CD8-positive, alpha-beta memory T cell (primary cell): ENCODE measurements at regions not wholly inside any gene's neighbourhood (a gene's known extent, or its start where the extent isn't known, plus 50 kb on each side); places are given as distances from the start of the nearest gene placed in this dataset.

Experiments
- CTCF ChIA-PET: fragments of 350-600 bp; sonication (Branson Sonifier 250); formaldehyde crosslinking; loops from one replicate; lab custom pipeline; 2021; ENCODE audit warnings: antibody characterized with exemption; lab: Charles Lee
- POLR2A ChIA-PET: fragments of 350-600 bp; sonication (Branson Sonifier 250); formaldehyde crosslinking; loops from one replicate; lab custom pipeline; 2021; ENCODE audit warnings: antibody characterized with exemption; lab: Charles Lee
- DNase-seq, 5 donors: peaks; one replicate each; pipeline versions ENCODE4 v3.0.0 to v3.0.0-alpha.2; 2020 to 2022; ENCODE audit warnings: mixed read lengths in 1 of 5
- H3K27ac ChIP-seq: one replicate; pipeline ENCODE4 v1.7.0; 2013; ENCODE audit warnings: low read depth, mild to moderate bottlenecking, low read length, moderate library complexity
- H3K27me3 ChIP-seq: 2 replicates; pipeline ENCODE4 v1.7.0; 2013; ENCODE audit warnings: low read length, mild to moderate bottlenecking; ENCODE audit not compliant: insufficient read depth, poor library complexity, severe bottlenecking
- H3K36me3 ChIP-seq: 2 replicates; pipeline ENCODE4 v1.7.0; 2013; ENCODE audit warnings: mild to moderate bottlenecking, low read length, moderate library complexity; ENCODE audit not compliant: insufficient read depth
- H3K4me1 ChIP-seq: 2 replicates; pipeline ENCODE4 v1.7.0; 2013; ENCODE audit warnings: mild to moderate bottlenecking, low read length, moderate library complexity; ENCODE audit not compliant: insufficient read depth
- H3K4me3 ChIP-seq: 2 replicates; pipeline ENCODE4 v1.7.0; 2013; ENCODE audit warnings: mild to moderate bottlenecking, low read length
- H3K9me3 ChIP-seq: 2 replicates; pipeline ENCODE4 v1.7.0; 2013; ENCODE audit warnings: mild to moderate bottlenecking, low read length
- H3K27ac Mint-ChIP-seq, 8 donors: one replicate each; pipeline ENCODE4 v1.8.0; 2020 to 2021; ENCODE audit warnings: mixed read lengths in 8 of 8, mild to moderate bottlenecking in 6 of 8, inconsistent platforms in 3 of 8, moderate library complexity in 3 of 8
- H3K27me3 Mint-ChIP-seq, 2 donors: one replicate each; pipeline ENCODE4 v1.8.0; 2020 to 2021; ENCODE audit warnings: mixed read lengths in 2 of 2, mild to moderate bottlenecking in 1 of 2, moderate library complexity in 1 of 2
- H3K36me3 Mint-ChIP-seq, 3 donors: one replicate each; pipeline ENCODE4 v1.8.0; 2020 to 2021; ENCODE audit warnings: mixed read lengths in 3 of 3, inconsistent platforms in 1 of 3, mild to moderate bottlenecking in 1 of 3
- H3K4me1 Mint-ChIP-seq, 3 donors: one replicate each; pipeline ENCODE4 v1.8.0; 2020 to 2021; ENCODE audit warnings: mixed read lengths in 3 of 3, inconsistent platforms in 1 of 3, mild to moderate bottlenecking in 1 of 3
- H3K4me3 Mint-ChIP-seq, 7 donors: one replicate each; pipeline ENCODE4 v1.8.0; 2020 to 2021; ENCODE audit warnings: mixed read lengths in 7 of 7, mild to moderate bottlenecking in 6 of 7, moderate library complexity in 4 of 7, inconsistent platforms in 2 of 7
- H3K9me3 Mint-ChIP-seq, 5 donors: one replicate each; pipeline ENCODE4 v1.8.0; 2020 to 2022; ENCODE audit warnings: mixed read lengths in 5 of 5, mild to moderate bottlenecking in 3 of 5, moderate library complexity in 2 of 5, inconsistent platforms in 1 of 5

DNA sequence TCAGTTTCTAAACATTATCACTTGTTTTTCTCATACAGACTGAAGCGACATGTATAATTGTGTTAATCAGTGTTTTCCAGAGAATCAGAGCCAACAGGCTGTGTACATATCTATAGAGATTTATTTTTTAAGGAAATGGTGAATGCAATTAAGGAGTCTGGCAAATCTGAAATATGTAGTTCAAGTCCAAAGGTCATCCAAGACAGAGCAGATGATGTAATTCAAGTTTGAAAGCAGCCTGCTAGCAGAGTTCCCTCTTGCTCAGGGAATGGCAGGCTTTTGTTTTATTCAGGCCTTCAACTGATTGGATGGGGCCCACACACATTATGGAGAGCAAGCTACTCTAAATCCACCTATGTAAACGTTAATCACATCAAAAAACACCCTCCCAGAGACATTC is 282.6 kb downstream of the CBLN2 start:
- Histone ChIP-seq H3K36me3 (no peaks in the 10 kb centered on the region), H3K27me3 (no peaks in the 10 kb centered on the region), H3K27ac (no peak overlapping the region), H3K4me1 (no peaks in the 10 kb centered on the region), H3K9me3 (no peaks in the 10 kb centered on the region), H3K4me3 (no peak overlapping the region)
- ChIA-PET POLR2A (no interaction called here), CTCF (no interaction called here)
- Mint-ChIP-seq H3K9me3 (peaks cover 0 to 26% (median 11%) of the 10 kb centered on the region in 5 donors), H3K27ac (no peak overlapping the region), H3K4me3 (no peak overlapping the region), H3K36me3 (no peaks in the 10 kb centered on the region), H3K4me1 (no peaks in the 10 kb centered on the region), H3K27me3 (no peaks in the 10 kb centered on the region)
- no peak for DNase-seq

DNA sequence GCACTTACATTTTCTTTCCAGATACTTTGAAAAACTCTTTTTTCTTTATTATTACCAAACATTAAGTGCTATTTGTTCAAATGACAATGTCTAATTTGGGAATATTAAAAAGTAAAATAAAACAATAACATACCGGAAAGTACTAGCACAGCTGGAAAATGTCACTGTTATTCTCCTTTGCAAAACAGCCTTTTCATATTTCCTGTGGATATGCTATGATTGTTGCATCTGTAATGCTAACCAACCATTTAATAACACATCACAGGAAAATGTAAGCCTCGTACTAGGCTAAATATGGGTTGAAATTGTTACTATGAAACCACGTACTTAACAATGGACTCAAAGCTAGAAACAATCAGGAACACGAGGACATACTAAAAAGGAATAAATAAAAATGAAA is 298.1 kb downstream of the CBLN2 start:
- no peaks in the 10 kb centered on the region for H3K9me3 ChIP-seq
- POLR2A ChIA-PET = no interaction called here
- no peak for DNase-seq
- no peak overlapping the region for H3K27ac Mint-ChIP-seq
- no peak overlapping the region for H3K4me3 Mint-ChIP-seq
- H3K36me3 ChIP-seq = no peaks in the 10 kb centered on the region
- no peaks in the 10 kb centered on the region for H3K27me3 ChIP-seq
- H3K36me3 Mint-ChIP-seq = no peaks in the 10 kb centered on the region
- no peaks in the 10 kb centered on the region for H3K27me3 Mint-ChIP-seq
- H3K4me3 ChIP-seq = no peak overlapping the region
- CTCF ChIA-PET = no interaction called here
- H3K4me1 Mint-ChIP-seq = no peaks in the 10 kb centered on the region
- H3K9me3 Mint-ChIP-seq = peaks cover 4 to 37% (median 11%) of the 10 kb centered on the region in 5 donors
- no peak overlapping the region for H3K27ac ChIP-seq
- H3K4me1 ChIP-seq = no peaks in the 10 kb centered on the region

DNA sequence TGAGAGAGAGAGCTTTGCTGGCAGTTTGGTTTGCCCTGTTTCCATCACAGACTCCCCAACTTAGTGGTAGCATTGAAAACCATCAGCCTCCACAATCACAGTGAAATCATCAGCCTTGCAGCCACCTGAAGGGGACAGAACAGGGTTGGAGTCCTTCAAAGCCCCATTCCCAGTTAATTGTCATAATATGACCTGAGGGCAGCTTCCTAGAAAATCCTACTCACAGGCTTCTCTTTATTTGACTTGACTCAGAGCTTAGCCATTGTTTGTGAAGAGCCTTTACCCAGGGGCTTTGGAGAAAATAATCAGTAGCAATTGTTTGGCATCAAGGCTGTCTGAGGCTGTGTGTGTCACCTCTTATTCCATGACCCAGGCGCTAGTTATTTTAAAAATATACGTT is 308.7 kb downstream of the CBLN2 start:
- no peaks in the 10 kb centered on the region for H3K36me3 Mint-ChIP-seq
- H3K27ac Mint-ChIP-seq = no peak overlapping the region
- Histone ChIP-seq H3K4me3 (no peak overlapping the region), H3K36me3 (no peaks in the 10 kb centered on the region), H3K4me1 (no peaks in the 10 kb centered on the region), H3K27me3 (no peaks in the 10 kb centered on the region), H3K9me3 (no peaks in the 10 kb centered on the region), H3K27ac (no peak overlapping the region)
- ChIA-PET CTCF (no interaction called here), POLR2A (no interaction called here)
- no peak overlapping the region for H3K4me3 Mint-ChIP-seq
- no peak for DNase-seq
- H3K4me1 Mint-ChIP-seq = no peaks in the 10 kb centered on the region
- peaks cover 7 to 33% (median 15%) of the 10 kb centered on the region in 5 donors for H3K9me3 Mint-ChIP-seq
- H3K27me3 Mint-ChIP-seq = no peaks in the 10 kb centered on the region

DNA sequence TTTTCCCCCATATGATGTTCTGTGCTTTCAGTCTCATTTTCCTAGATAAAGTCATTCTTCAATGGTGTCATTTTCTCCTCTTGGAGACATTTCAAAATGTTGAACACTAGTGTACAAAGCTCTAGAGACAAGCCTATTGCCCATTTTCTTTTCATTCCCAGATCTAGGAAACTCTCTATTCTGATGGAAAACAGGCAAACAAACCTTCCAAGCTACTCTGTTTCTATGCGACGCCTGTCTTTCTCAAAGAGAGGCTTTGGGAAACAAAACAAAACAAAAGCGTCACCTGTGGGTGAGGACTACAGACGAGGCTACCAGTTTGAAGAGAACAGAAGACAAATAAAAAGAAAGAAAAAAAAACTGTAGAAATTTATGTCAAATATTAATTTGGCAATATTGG is 311.0 kb downstream of the CBLN2 start:
- Mint-ChIP-seq H3K27ac (no peak overlapping the region), H3K4me1 (no peaks in the 10 kb centered on the region), H3K36me3 (no peaks in the 10 kb centered on the region), H3K4me3 (no peak overlapping the region), H3K27me3 (no peaks in the 10 kb centered on the region), H3K9me3 (peaks cover 2 to 30% (median 20%) of the 10 kb centered on the region in 5 donors)
- DNase-seq = no peak
- H3K36me3 ChIP-seq = no peaks in the 10 kb centered on the region
- H3K27me3 ChIP-seq = no peaks in the 10 kb centered on the region
- POLR2A ChIA-PET = no interaction called here
- no peak overlapping the region for H3K4me3 ChIP-seq
- H3K27ac ChIP-seq = no peak overlapping the region
- no peaks in the 10 kb centered on the region for H3K4me1 ChIP-seq
- CTCF ChIA-PET = no interaction called here
- no peaks in the 10 kb centered on the region for H3K9me3 ChIP-seq

DNA sequence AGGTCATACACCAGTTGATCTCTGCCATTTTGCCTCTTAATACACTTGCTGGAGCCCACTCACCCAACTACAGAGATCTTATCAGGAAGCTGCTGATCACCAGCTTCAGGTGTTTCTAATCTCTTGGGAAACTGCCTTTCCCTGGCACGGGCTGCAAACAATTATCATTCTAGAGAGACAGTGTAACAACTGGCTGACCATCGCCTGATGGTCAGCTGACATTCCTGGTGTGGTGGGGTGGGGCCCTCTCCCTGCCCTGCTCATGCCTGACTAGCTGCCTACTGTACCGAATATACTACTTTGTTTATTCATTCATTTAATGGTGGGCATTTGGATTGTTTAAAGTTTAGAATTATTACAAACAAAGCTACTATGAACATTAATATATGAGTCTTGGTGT is 311.5 kb downstream of the CBLN2 start:
- DNase-seq = no peak

DNA sequence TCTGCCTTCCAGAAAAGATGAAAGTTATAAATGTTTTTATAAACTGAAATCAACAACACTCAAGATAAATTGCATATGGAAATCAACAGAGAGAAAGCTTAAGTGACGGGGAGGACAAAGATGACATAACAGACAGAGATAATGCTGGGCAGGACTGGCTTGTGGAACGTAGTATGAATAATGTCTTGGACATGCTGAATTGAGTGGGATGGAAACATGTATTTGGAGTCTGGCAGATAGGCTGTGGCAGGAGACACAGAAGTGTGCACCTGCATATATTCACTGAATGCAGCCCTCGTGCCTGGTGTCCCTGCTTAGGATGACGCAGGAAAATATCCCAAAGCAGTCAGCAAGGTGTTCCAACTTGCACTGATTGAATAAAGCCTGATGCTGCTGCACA is 318.2 kb downstream of the CBLN2 start:
- ChIA-PET POLR2A (no interaction called here), CTCF (no interaction called here)
- Mint-ChIP-seq H3K4me3 (no peak overlapping the region), H3K27ac (no peak overlapping the region), H3K36me3 (no peaks in the 10 kb centered on the region), H3K4me1 (no peaks in the 10 kb centered on the region), H3K9me3 (peaks cover 6 to 13% (median 11%) of the 10 kb centered on the region in 5 donors), H3K27me3 (no peaks in the 10 kb centered on the region)
- DNase-seq = no peak
- no peaks in the 10 kb centered on the region for H3K36me3 ChIP-seq
- no peak overlapping the region for H3K27ac ChIP-seq
- no peaks in the 10 kb centered on the region for H3K27me3 ChIP-seq
- no peaks in the 10 kb centered on the region for H3K4me1 ChIP-seq
- H3K9me3 ChIP-seq = no peaks in the 10 kb centered on the region
- no peak overlapping the region for H3K4me3 ChIP-seq

More for the DNA sequence above, 311.5 kb downstream of the CBLN2 start:
- H3K9me3 Mint-ChIP-seq = peaks cover 2 to 30% (median 18%) of the 10 kb centered on the region in 5 donors
- POLR2A ChIA-PET = no interaction called here
- CTCF ChIA-PET = no interaction called here
- H3K27ac Mint-ChIP-seq = no peak overlapping the region
- H3K27me3 Mint-ChIP-seq = no peaks in the 10 kb centered on the region
- H3K27me3 ChIP-seq = no peaks in the 10 kb centered on the region
- H3K4me3 ChIP-seq = no peak overlapping the region
- H3K4me3 Mint-ChIP-seq = no peak overlapping the region
- no peaks in the 10 kb centered on the region for H3K9me3 ChIP-seq
- H3K27ac ChIP-seq = no peak overlapping the region
- H3K36me3 ChIP-seq = no peaks in the 10 kb centered on the region
- H3K4me1 Mint-ChIP-seq = no peaks in the 10 kb centered on the region
- H3K36me3 Mint-ChIP-seq = no peaks in the 10 kb centered on the region
- H3K4me1 ChIP-seq = no peaks in the 10 kb centered on the region

DNA sequence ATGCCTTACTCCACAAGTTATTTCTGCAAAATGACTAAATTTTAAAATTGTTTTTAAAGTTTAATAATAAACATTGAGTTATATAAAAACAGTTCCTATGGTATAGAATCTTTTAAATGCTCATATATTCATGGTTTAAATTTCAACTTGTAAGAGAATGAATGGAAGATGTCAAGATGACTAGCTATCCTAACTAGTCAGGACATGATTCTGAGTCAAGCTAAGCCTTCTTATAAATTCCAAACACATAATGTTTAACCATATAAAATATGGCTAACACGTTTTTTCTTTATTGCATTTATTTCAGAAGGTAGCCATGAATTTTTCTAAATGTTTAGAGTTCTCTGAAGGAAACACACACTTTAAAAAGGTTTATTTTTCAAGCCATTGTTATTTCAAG is 320.4 kb downstream of the CBLN2 start:
- no peaks in the 10 kb centered on the region for H3K9me3 ChIP-seq

DNA sequence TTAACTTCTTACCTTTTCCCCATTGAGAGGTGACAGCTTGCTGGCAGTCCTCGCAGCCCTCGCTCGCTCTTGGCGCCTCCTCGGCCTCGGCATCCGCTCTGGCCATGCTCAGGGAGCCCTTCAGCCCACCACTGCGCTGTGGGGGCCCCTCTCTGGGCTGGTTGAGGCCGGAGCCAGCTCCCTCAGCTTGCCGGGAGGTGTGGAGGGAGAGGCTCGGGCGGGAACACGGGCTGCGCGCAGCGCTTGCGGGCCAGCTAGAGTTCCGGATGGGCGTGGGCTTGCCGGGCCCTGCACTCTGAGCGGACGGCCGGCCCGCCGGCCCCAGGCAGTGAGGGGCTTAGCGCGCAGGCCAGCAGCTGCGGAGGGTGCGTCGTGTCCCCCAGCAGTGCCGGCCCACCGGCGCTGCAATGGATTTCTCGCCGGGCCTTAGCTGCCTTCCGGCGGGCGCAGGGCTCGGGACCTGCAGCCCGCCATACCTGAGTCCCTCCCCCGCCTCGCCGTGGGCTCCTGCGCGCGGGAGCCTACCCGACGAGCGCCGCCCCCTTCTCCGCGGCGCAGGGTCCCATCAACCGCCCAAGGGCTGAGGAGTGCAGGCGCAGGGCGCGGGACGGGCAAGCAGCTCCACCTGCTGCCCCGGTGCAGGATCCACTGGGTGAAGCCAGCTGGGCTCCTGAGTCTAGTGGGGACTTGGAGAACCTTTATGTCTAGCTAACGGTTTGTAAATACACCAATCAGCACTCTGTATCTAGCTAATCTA is 335.0 kb downstream of the CBLN2 start:
- no peaks in the 10 kb centered on the region for H3K36me3 ChIP-seq
- H3K4me3 Mint-ChIP-seq = no peak overlapping the region
- ChIA-PET POLR2A (no interaction called here), CTCF (no interaction called here)
- peaks cover 3 to 14% (median 14%) of the 10 kb centered on the region in 5 donors for H3K9me3 Mint-ChIP-seq
- peak in 1 of 5 donors; percentile 42 for DNase-seq
- no peaks in the 10 kb centered on the region for H3K27me3 ChIP-seq
- no peaks in the 10 kb centered on the region for H3K4me1 ChIP-seq
- H3K27ac Mint-ChIP-seq = no peak overlapping the region
- no peaks in the 10 kb centered on the region for H3K9me3 ChIP-seq
- H3K4me1 Mint-ChIP-seq = no peaks in the 10 kb centered on the region
- no peaks in the 10 kb centered on the region for H3K27me3 Mint-ChIP-seq
- no peak overlapping the region for H3K27ac ChIP-seq
- no peak overlapping the region for H3K4me3 ChIP-seq
- no peaks in the 10 kb centered on the region for H3K36me3 Mint-ChIP-seq

More for the DNA sequence above, 320.4 kb downstream of the CBLN2 start:
- H3K4me1 ChIP-seq = no peaks in the 10 kb centered on the region
- POLR2A ChIA-PET = no interaction called here
- H3K9me3 Mint-ChIP-seq = peaks cover 4 to 13% (median 9%) of the 10 kb centered on the region in 5 donors
- no peak overlapping the region for H3K4me3 Mint-ChIP-seq
- H3K36me3 ChIP-seq = no peaks in the 10 kb centered on the region
- H3K27ac Mint-ChIP-seq = no peak overlapping the region
- no peak for DNase-seq
- no peaks in the 10 kb centered on the region for H3K4me1 Mint-ChIP-seq
- no peaks in the 10 kb centered on the region for H3K27me3 ChIP-seq
- H3K4me3 ChIP-seq = no peak overlapping the region
- no peaks in the 10 kb centered on the region for H3K27me3 Mint-ChIP-seq
- CTCF ChIA-PET = no interaction called here
- H3K36me3 Mint-ChIP-seq = no peaks in the 10 kb centered on the region
- no peak overlapping the region for H3K27ac ChIP-seq
